Neuronal stem cell (in vitro differentiated cells): ENCODE measurements at regions not wholly inside any gene's neighbourhood (a gene's known extent, or its start where the extent isn't known, plus 50 kb on each side); places are given as distances from the start of the nearest gene placed in this dataset.
A peak's percentile ranks its signal among the peaks of the same experiment; 100 is the strongest.

Source experiments
- DNase-seq: peaks from one replicate; pipeline ENCODE4 v3.0.0-alpha.2; 2013; ENCODE audit warnings: low spot score
- H2AFZ ChIP-seq: one replicate; pipeline ENCODE4 v1.6.1; 2013; ENCODE audit warnings: mild to moderate bottlenecking, low read length, inconsistent platforms
- H2AK5ac ChIP-seq: 2 replicates; pipeline ENCODE4 v1.6.1; 2013; ENCODE audit warnings: low read depth, mild to moderate bottlenecking, inconsistent platforms, low read length, moderate library complexity, mixed read lengths
- H2BK120ac ChIP-seq: 2 replicates; pipeline ENCODE4 v1.6.1; 2013; ENCODE audit warnings: low read depth, mild to moderate bottlenecking, inconsistent platforms, low read length, moderate library complexity, mixed read lengths
- H2BK12ac ChIP-seq: one replicate; pipeline ENCODE4 v1.6.1; 2013; ENCODE audit warnings: low read length, inconsistent platforms
- H2BK15ac ChIP-seq: 2 replicates; pipeline ENCODE4 v1.6.1; 2013; ENCODE audit warnings: mild to moderate bottlenecking, low read length, inconsistent platforms, mixed read lengths
- H2BK5ac ChIP-seq: one replicate; pipeline ENCODE4 v1.6.1; 2013; ENCODE audit warnings: inconsistent platforms, mild to moderate bottlenecking, low read length, moderate library complexity
- H3K14ac ChIP-seq: one replicate; pipeline ENCODE4 v1.6.1; 2013; ENCODE audit warnings: low read length, inconsistent platforms
- H3K18ac ChIP-seq: 2 replicates; pipeline ENCODE4 v1.6.1; 2013; ENCODE audit warnings: low read length, inconsistent platforms
- H3K23ac ChIP-seq: 2 replicates; pipeline ENCODE4 v1.6.1; 2013; ENCODE audit warnings: low read depth, mild to moderate bottlenecking, mixed read lengths, low read length, inconsistent platforms; ENCODE audit not compliant: poor library complexity
- H3K27ac ChIP-seq: replicated peaks from 3 replicates; pipeline ENCODE4 v1.5.1; 2013; ENCODE audit warnings: low read length, inconsistent platforms
- H3K27me3 ChIP-seq, 3 experiments: 2 replicates each; pipeline ENCODE4 v1.6.1; 2013; ENCODE audit warnings: low read length in 3 of 3, mild to moderate bottlenecking in 2 of 3, inconsistent platforms in 1 of 3, low read depth in 1 of 3, mixed read lengths in 1 of 3, moderate library complexity in 1 of 3; ENCODE audit not compliant: control insufficient read depth in 3 of 3, insufficient read depth in 3 of 3
- H3K36me3 ChIP-seq, 2 donors: replicated peaks in 1 of 2; 2 replicates each; pipeline ENCODE4 v1.6.1; 2013; ENCODE audit warnings: low read length in 2 of 2; ENCODE audit not compliant: control insufficient read depth in 2 of 2, insufficient read depth in 2 of 2
- H3K4ac ChIP-seq: 2 replicates; pipeline ENCODE4 v1.6.1; 2013; ENCODE audit warnings: inconsistent platforms, mild to moderate bottlenecking, low read length, moderate library complexity
- H3K4me1 ChIP-seq, 2 donors: 1 replicate in 1 of 2; 2 replicates in 1 of 2; pipeline ENCODE4 v1.6.1; 2013; ENCODE audit warnings: low read length in 2 of 2, low read depth in 1 of 2; ENCODE audit not compliant: control insufficient read depth in 2 of 2, insufficient read depth in 1 of 2
- H3K4me2 ChIP-seq: one replicate; pipeline ENCODE4 v1.6.1; 2013; ENCODE audit warnings: mild to moderate bottlenecking, low read length, inconsistent platforms; ENCODE audit not compliant: insufficient read depth, poor library complexity, severe bottlenecking
- H3K4me3 ChIP-seq, 2 donors: 2 replicates each; pipeline ENCODE4 v1.5.1; 2013; ENCODE audit warnings: low read length in 2 of 2, mild to moderate bottlenecking in 2 of 2, inconsistent platforms in 1 of 2, moderate library complexity in 1 of 2
- H3K79me1 ChIP-seq: one replicate; pipeline ENCODE4 v1.6.1; 2013; ENCODE audit warnings: low read depth, mild to moderate bottlenecking, inconsistent platforms, low read length, moderate library complexity
- H3K9ac ChIP-seq: one replicate; pipeline ENCODE4 v1.6.1; 2013; ENCODE audit warnings: mild to moderate bottlenecking, low read depth, low read length, inconsistent platforms; ENCODE audit not compliant: poor library complexity
- H3K9me3 ChIP-seq, 2 donors: replicated peaks in 1 of 2; 2 replicates each; pipeline versions ENCODE3 to v1.6.1; 2013; ENCODE audit warnings: low read length in 2 of 2, mild to moderate bottlenecking in 2 of 2, inconsistent platforms in 1 of 2, low read depth in 1 of 2, mixed read lengths in 1 of 2, moderate library complexity in 1 of 2; ENCODE audit not compliant: control insufficient read depth in 2 of 2, insufficient read depth in 1 of 2
- H4K8ac ChIP-seq: one replicate; pipeline ENCODE4 v1.6.1; 2013; ENCODE audit warnings: low read depth, mild to moderate bottlenecking, inconsistent platforms, low read length, moderate library complexity
- H4K91ac ChIP-seq: one replicate; pipeline ENCODE4 v1.6.1; 2013; ENCODE audit warnings: low read length, low read depth, mild to moderate bottlenecking, inconsistent platforms; ENCODE audit not compliant: poor library complexity
- WGBS, 2 donors: extraction: QIAGEN DNeasy Blood & Tissue Kit; methylation state at CpG; one replicate each; pipeline ENCODE4 v1.1.7; 2013; ENCODE audit warnings: missing lambda C conversion rate in 2 of 2, mixed read lengths in 1 of 2; ENCODE audit not compliant: insufficient read length in 2 of 2, insufficient replicate concordance in 1 of 2; ENCODE audit errors: extremely low coverage in 2 of 2; 5-methylcytosine and 5-hydroxymethylcytosine counted together

- WGBS, 2 donors: no CpG with 5 or more reads among the region's 4 CpGs
- Histone ChIP-seq H3K4ac (no peak overlapping the region), H4K91ac (no peak overlapping the region), H3K27me3 (no peaks in the 10 kb centered on the region), H3K4me2 (no peak overlapping the region), H3K4me1 (peaks cover 4 to 5% of the 10 kb centered on the region in 2 donors), H4K8ac (no peak overlapping the region), H2BK5ac (no peak overlapping the region), H2BK15ac (no peak overlapping the region), H2BK120ac (no peak overlapping the region), H2AK5ac (no peak overlapping the region), H3K18ac (no peak overlapping the region), H3K27ac (no peak overlapping the region), H3K4me3 (no peak overlapping the region), H3K9ac (no peak overlapping the region), H2BK12ac (no peak overlapping the region), H3K14ac (no peak overlapping the region), H2AFZ (no peak overlapping the region), H3K36me3 (no peaks in the 10 kb centered on the region), H3K23ac (no peak overlapping the region), H3K79me1 (no peaks in the 10 kb centered on the region), H3K9me3 (no peaks in the 10 kb centered on the region)
- no peak for DNase-seq
These were observed 142.2 kb upstream of the CDH6 start for GRCh38 chr5:31051316-31051715.

GRCh38 chr5:31049936-31050704 lies 143.4 kb upstream of the CDH6 start:
- Histone ChIP-seq H3K4me3 (no peak overlapping the region), H2BK120ac (no peak overlapping the region), H2BK15ac (no peak overlapping the region), H2BK5ac (no peak overlapping the region), H3K23ac (no peak overlapping the region), H2AK5ac (no peak overlapping the region), H3K14ac (no peak overlapping the region), H3K18ac (no peak overlapping the region), H3K9me3 (no peaks in the 10 kb centered on the region), H2AFZ (no peak overlapping the region), H4K91ac (no peak overlapping the region), H4K8ac (no peak overlapping the region), H2BK12ac (no peak overlapping the region), H3K4me1 (peaks cover 4 to 5% of the 10 kb centered on the region in 2 donors), H3K79me1 (no peaks in the 10 kb centered on the region), H3K36me3 (no peaks in the 10 kb centered on the region), H3K4me2 (no peak overlapping the region), H3K27me3 (no peaks in the 10 kb centered on the region), H3K4ac (no peak overlapping the region), H3K27ac (peak overlapping the region; percentile 16), H3K9ac (no peak overlapping the region)
- no CpG with 5 or more reads among the region's 2 CpGs for WGBS, 2 donors
- no peak for DNase-seq

- DNase-seq: no peak
- Histone ChIP-seq H2AK5ac (no peak overlapping the region), H2BK12ac (no peak overlapping the region), H3K9me3 (no peaks in the 10 kb centered on the region), H3K14ac (no peak overlapping the region), H2BK15ac (no peak overlapping the region), H3K79me1 (no peaks in the 10 kb centered on the region), H2BK120ac (no peak overlapping the region), H2BK5ac (no peak overlapping the region), H3K23ac (no peak overlapping the region), H3K4ac (no peak overlapping the region), H3K27ac (no peak overlapping the region), H3K4me1 (peaks cover 4% of the 10 kb centered on the region in 2 donors), H3K18ac (no peak overlapping the region), H2AFZ (no peak overlapping the region), H3K9ac (no peak overlapping the region), H4K8ac (no peak overlapping the region), H3K4me2 (no peak overlapping the region), H4K91ac (no peak overlapping the region), H3K4me3 (no peak overlapping the region), H3K27me3 (no peaks in the 10 kb centered on the region), H3K36me3 (no peaks in the 10 kb centered on the region)
- WGBS, 2 donors: no CpG with 5 or more reads among the region's 3 CpGs
These were observed 144.0 kb upstream of the CDH6 start for GRCh38 chr5:31049461-31049860.

DNA sequence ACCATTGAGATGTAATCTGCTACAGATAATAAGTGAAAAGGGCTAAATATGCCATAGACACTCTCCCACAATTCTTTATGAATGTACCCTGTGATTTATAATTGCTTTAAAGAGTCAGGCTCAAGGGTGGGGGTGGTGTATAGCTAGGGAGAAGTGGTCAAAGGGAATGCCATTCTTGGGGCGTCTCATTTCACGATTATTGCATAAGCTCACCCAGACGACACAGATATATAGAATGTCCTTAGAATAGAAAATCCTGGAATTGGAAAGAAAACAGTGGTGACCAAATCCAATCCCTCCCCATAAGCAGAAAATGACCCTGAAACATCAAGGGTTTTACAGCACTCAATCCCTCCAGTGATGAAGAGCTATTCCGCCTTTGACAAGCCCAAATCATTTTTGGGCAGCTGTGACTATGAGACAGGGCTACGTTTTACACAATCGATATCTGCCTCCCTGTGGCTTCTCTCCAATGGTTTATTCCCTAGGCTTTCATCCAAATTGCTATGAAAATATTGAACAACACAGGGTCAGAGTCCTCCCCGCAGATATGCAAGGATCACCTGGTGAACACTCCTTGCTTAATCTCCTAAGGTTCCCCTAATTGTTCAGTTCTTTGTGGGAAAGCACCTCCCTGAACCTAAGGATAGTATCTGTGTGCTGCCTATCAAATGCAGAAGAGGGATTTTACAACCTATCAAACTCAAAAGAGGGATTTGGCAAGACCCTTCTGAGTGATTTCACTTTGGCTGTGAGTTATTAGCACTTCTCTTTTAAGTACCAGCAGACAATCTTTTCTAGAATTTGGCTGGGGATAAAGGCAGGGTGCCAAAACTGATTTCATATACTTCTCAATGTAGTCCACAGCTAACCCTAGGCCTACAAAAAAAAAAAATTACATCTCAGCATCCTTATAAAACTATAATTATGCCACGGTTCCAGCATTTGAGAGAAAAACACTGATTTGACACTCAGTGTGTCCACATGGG lies 144.9 kb upstream of the CDH6 start:
- Histone ChIP-seq H3K18ac (no peak overlapping the region), H2BK5ac (no peak overlapping the region), H3K27me3 (no peaks in the 10 kb centered on the region), H3K23ac (no peak overlapping the region), H3K4ac (no peak overlapping the region), H3K79me1 (no peaks in the 10 kb centered on the region), H2BK120ac (no peak overlapping the region), H2AK5ac (no peak overlapping the region), H3K9me3 (no peaks in the 10 kb centered on the region), H3K4me1 (peaks cover 4 to 6% of the 10 kb centered on the region in 2 donors), H2AFZ (no peak overlapping the region), H2BK15ac (no peak overlapping the region), H4K8ac (no peak overlapping the region), H2BK12ac (no peak overlapping the region), H3K4me3 (no peak overlapping the region), H3K27ac (no peak overlapping the region), H3K14ac (no peak overlapping the region), H3K9ac (no peak overlapping the region), H4K91ac (no peak overlapping the region), H3K4me2 (no peak overlapping the region), H3K36me3 (no peaks in the 10 kb centered on the region)
- DNase-seq: no peak
- WGBS, 2 donors: no CpG with 5 or more reads among the region's 8 CpGs
